GM12878 (cell line): ENCODE measurements at regions not wholly inside any gene's neighbourhood (a gene's known extent, or its start where the extent isn't known, plus 50 kb on each side); places are given as distances from the start of the nearest gene placed in this dataset.
"Not testable (repeated sequence)": the region's sequence is repeated elsewhere in the genome, so short reads cannot be mapped to it uniquely, and the experiment has no call there.

Source experiments
- MYC ChIP-seq: IDR thresholded peaks from 2 replicates; pipeline ENCODE4 v1.6.1; 2011; ENCODE audit warnings: mild to moderate bottlenecking, low read length, moderate library complexity, inconsistent platforms; ENCODE audit not compliant: insufficient read depth, insufficient replicate concordance, insufficient read length, severe bottlenecking
- TF ChIP-seq, protein P1 (sequence below): IDR thresholded peaks from 2 replicates; pipeline ENCODE4 v1.6.1; 2012; ENCODE audit warnings: low read depth, low read length, improper control_type of control experiment

DNA sequence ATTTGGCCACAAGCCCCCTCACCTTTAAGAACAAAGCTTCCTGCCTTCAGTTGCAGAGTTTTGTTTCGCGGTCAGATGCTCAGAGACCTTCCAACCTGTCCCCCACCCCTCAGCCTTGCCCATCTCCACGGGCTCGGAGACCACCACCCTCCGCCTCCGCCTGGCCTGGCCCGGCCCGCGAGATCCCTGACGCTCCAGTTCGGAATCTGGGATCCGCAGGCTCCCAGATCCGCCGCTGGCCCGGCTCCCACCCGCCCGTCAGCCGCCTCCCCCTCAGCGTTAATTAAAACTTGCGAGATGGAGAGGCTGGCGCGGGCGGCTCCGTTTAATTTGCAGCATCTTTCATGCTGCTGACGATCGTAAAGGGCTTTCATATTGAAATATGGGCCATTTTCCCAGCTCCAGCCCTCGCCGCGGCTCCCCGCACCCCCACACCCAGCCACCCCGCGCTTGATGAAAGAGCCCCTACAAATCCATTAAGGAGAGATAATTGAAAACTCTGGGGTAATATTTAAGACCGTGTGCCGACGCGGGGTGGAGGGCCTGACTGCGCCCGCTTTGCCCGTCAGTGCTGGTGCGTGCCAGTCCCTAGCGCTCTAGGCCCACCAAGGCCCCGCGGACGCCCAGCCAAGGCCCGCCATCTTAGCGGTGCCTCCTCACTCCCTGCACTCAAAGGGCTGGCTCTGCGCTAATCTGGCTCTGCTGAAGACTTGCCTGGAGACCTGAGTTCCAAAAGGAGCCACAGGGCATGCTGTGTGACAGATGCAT lies 940.7 kb upstream of the DEFB115 start:
- not testable (repeated sequence) for TF ChIP-seq MYC
- TF ChIP-seq, protein P1, sequence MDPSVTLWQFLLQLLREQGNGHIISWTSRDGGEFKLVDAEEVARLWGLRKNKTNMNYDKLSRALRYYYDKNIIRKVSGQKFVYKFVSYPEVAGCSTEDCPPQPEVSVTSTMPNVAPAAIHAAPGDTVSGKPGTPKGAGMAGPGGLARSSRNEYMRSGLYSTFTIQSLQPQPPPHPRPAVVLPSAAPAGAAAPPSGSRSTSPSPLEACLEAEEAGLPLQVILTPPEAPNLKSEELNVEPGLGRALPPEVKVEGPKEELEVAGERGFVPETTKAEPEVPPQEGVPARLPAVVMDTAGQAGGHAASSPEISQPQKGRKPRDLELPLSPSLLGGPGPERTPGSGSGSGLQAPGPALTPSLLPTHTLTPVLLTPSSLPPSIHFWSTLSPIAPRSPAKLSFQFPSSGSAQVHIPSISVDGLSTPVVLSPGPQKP: not testable (repeated sequence)
